ENCODE measurements at regions not wholly inside any gene's neighbourhood (a gene's known extent, or its start where the extent isn't known, plus 50 kb on each side); places are given as distances from the start of the nearest gene placed in this dataset.

GRCh38 chr12:88842314-88842713 lies 262.0 kb upstream of the KITLG start:
- intact Hi-C loops (cut with micrococcal nuclease; ENCODE audit: unreplicated experiment), result no loop called here
- no peaks in the 10 kb centered on the region for H3K36me3 ChIP-seq (ENCODE audit: control insufficient read depth, insufficient read depth, low read length)
- no peak overlapping the region for H3K4me3 ChIP-seq (ENCODE audit: low read depth, low read length)
- no peaks in the 10 kb centered on the region for H3K4me1 ChIP-seq
- H3K9me3 Mint-ChIP-seq (ENCODE audit: unreplicated experiment), result peaks cover 70% of the 10 kb centered on the region
- no peak overlapping the region for H3K27ac Mint-ChIP-seq (ENCODE audit: unreplicated experiment)
- DNase-seq, result no peak
- ChIA-PET CTCF (no interaction called here), POLR2A (no interaction called here)
- H3K27me3 Mint-ChIP-seq (ENCODE audit: insufficient read depth, unreplicated experiment), result no peaks in the 10 kb centered on the region
- no peaks in the 10 kb centered on the region for H3K36me3 Mint-ChIP-seq (ENCODE audit: insufficient read depth, unreplicated experiment)
- peaks cover 8% of the 10 kb centered on the region; the same call in 1 of the 2 replicates for H3K9me3 ChIP-seq
- BruUV-seq (replicated peaks), result no TSS peak
- TF ChIP-seq CTCF (IDR thresholded peaks at IDR 0.05; ENCODE audit: insufficient read depth in 1 of 2, low read depth in 1 of 2, low read length in 1 of 2, severe bottlenecking in 1 of 2, unreplicated experiment in 1 of 2), result no peak
- H3K4me1 Mint-ChIP-seq (ENCODE audit: low read depth, unreplicated experiment), result no peaks in the 10 kb centered on the region
- H3K27me3 ChIP-seq (replicated peaks; ENCODE audit: control insufficient read depth, insufficient read depth, low read length), result no peaks in the 10 kb centered on the region
- H3K4me3 Mint-ChIP-seq (ENCODE audit: unreplicated experiment), result no peak overlapping the region

GRCh38 chr12:88839486-88839885 lies 259.2 kb upstream of the KITLG start:
- no TSS peak for BruUV-seq (replicated peaks)
- ChIA-PET POLR2A (no interaction called here), CTCF (no interaction called here)
- Mint-ChIP-seq H3K36me3 (ENCODE audit: insufficient read depth, unreplicated experiment) (no peaks in the 10 kb centered on the region), H3K27me3 (ENCODE audit: insufficient read depth, unreplicated experiment) (no peaks in the 10 kb centered on the region), H3K27ac (ENCODE audit: unreplicated experiment) (no peak overlapping the region), H3K9me3 (ENCODE audit: unreplicated experiment) (peaks cover 78% of the 10 kb centered on the region), H3K4me3 (ENCODE audit: unreplicated experiment) (no peak overlapping the region), H3K4me1 (ENCODE audit: low read depth, unreplicated experiment) (no peaks in the 10 kb centered on the region)
- peaks cover 10% of the 10 kb centered on the region for H3K4me1 ChIP-seq
- intact Hi-C loops (cut with micrococcal nuclease; ENCODE audit: unreplicated experiment), result no loop called here
- no peaks in the 10 kb centered on the region for H3K27me3 ChIP-seq (replicated peaks; ENCODE audit: control insufficient read depth, insufficient read depth, low read length)
- TF ChIP-seq CTCF (IDR thresholded peaks at IDR 0.05; ENCODE audit: insufficient read depth in 1 of 2, low read depth in 1 of 2, low read length in 1 of 2, severe bottlenecking in 1 of 2, unreplicated experiment in 1 of 2), result no peak
- H3K36me3 ChIP-seq (ENCODE audit: control insufficient read depth, insufficient read depth, low read length), result no peaks in the 10 kb centered on the region
- DNase-seq, result no peak
- H3K9me3 ChIP-seq, result peaks cover 8% of the 10 kb centered on the region; the same call in 1 of the 2 replicates
- H3K4me3 ChIP-seq (ENCODE audit: low read depth, low read length), result no peak overlapping the region

GRCh38 chr12:88836156-88836555 lies 255.9 kb upstream of the KITLG start:
- no peak overlapping the region for H3K27ac Mint-ChIP-seq (ENCODE audit: unreplicated experiment)
- Histone ChIP-seq H3K4me1 (peaks cover 10% of the 10 kb centered on the region), H3K36me3 (ENCODE audit: control insufficient read depth, insufficient read depth, low read length) (no peaks in the 10 kb centered on the region), H3K27me3 (replicated peaks; ENCODE audit: control insufficient read depth, insufficient read depth, low read length) (no peaks in the 10 kb centered on the region), H3K4me3 (ENCODE audit: low read depth, low read length) (no peak overlapping the region), H3K9me3 (peaks cover 8% of the 10 kb centered on the region; the same call in 1 of the 2 replicates)
- H3K36me3 Mint-ChIP-seq (ENCODE audit: insufficient read depth, unreplicated experiment), result no peaks in the 10 kb centered on the region
- no peak for TF ChIP-seq CTCF (IDR thresholded peaks at IDR 0.05; ENCODE audit: insufficient read depth in 1 of 2, low read depth in 1 of 2, low read length in 1 of 2, severe bottlenecking in 1 of 2, unreplicated experiment in 1 of 2)
- DNase-seq, result no peak
- ChIA-PET CTCF (no interaction called here), POLR2A (no interaction called here)
- H3K9me3 Mint-ChIP-seq (ENCODE audit: unreplicated experiment), result peaks cover 63% of the 10 kb centered on the region
- H3K4me1 Mint-ChIP-seq (ENCODE audit: low read depth, unreplicated experiment), result no peaks in the 10 kb centered on the region
- BruUV-seq (replicated peaks), result no TSS peak
- no peaks in the 10 kb centered on the region for H3K27me3 Mint-ChIP-seq (ENCODE audit: insufficient read depth, unreplicated experiment)
- intact Hi-C loops (cut with micrococcal nuclease; ENCODE audit: unreplicated experiment), result no loop called here
- no peak overlapping the region for H3K4me3 Mint-ChIP-seq (ENCODE audit: unreplicated experiment)

Data from Caco-2 (cell line).